ENCODE measurements at regions not wholly inside any gene's neighbourhood (a gene's known extent, or its start where the extent isn't known, plus 50 kb on each side); places are given as distances from the start of the nearest gene placed in this dataset.
A peak's percentile ranks its signal among the peaks of the same experiment; 100 is the strongest.
"Not testable (repeated sequence)": the region's sequence is repeated elsewhere in the genome, so short reads cannot be mapped to it uniquely, and the experiment has no call there.

DNA sequence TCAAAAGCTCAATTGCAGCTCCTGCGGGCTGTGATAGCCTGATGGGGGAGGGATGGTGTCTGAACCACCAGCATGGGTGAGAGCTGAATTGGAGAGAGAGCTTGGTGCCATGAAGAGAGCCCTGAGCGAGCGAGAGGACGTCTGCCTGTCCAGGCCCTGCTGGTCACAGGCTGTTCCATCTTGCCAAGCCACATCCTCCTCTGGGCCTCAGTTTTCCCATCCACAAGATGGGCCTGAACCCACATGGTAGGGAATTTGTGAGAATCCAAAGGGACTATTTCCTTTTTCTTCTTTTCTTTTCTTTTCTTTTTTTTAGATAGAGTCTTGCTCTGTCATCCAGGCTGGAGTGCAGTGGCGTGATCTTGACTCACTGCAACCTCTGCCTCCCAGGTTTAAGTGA is 276.4 kb downstream of the VRK1 start:
- DNase-seq: no peak

DNA sequence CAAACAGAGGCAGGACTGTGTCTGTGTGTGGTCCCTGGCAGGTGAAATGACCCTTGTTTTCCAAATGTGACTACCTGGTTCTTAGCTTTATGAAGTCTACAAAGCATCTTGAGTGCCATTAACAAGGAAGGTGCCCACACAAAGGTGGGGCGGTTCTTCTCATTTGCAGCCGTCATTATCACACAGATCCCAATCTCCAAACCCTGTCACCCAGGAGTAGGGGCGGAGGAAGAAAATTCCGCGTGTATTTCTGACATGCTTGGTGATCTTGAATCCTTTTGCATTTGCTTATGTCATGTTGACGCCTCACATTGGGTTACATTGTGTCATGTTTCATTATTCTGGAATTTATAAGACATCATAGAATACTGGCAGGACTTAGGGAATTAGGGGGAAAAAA is 277.3 kb downstream of the VRK1 start:
- DNase-seq: no peak

GRCh38 chr14:97074856-97075255 is 277.7 kb downstream of the VRK1 start:
- DNase-seq: no peak

GRCh38 chr14:97077253-97077653 is 280.1 kb downstream of the VRK1 start:
- peak in 1 of 2 donors; percentile 13 for DNase-seq

DNA sequence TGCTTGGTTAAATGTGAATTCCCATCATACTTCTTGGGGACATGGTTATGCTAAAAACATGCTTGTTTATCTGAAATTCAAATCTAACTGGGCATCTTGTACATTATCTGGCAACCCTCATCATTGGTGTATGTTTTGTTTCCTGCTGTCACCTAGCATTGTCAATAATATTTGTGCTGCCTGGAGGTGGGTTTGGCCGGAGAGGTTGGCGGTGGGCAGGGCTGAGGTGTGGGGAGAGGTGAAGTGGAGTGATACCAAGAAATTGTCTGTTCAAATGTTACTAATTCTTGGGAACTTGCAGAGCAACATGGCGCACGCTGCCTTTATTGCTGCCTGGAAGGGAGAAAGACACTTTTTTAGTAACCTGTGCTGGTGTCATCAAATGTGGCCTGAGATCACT is 280.5 kb downstream of the VRK1 start:
- no peak for DNase-seq

GRCh38 chr14:97080991-97081390 is 283.8 kb downstream of the VRK1 start:
- no peak for DNase-seq

DNA sequence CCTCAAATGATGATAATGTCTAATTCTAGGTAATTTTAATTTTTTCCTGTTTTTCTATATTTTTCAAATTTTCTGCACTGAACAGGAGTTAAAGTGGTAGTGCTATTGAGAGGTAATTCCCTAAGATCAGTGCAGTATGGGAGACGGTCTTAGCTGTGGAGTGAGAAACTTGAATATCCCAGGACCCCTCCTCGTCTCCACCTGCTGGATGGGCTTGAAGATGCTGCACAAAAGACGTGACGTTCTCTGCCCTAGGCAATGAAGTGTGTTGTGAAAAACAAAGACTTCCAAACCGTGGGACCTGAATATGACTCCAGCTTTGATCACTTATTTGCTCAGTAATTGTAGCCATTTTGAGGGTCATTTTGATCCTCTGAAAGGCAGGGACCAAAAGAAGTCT is 298.1 kb downstream of the VRK1 start:
- DNase-seq: no peak

GRCh38 chr14:97097296-97097695 is 300.1 kb downstream of the VRK1 start:
- DNase-seq: no peak

DNA sequence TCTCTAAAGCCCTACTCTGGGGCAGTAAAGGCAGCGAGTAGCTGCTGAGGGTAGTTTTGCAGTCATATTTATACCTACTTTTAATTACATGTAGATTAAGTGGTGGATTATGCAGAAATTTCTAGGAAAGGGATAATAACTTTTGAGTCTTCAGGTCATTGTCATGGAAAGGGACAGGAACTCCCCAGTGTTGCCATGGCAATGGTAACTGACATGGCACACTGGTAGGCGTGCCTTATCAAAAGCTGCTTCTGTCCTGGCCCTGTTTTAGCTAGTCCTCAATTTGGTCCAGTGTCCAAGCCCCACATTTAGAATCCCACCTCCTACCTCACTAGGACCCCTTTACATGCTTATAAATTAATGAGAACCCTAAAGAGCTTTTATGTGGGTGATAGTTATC is 303.1 kb downstream of the VRK1 start:
- DNase-seq: no peak

DNA sequence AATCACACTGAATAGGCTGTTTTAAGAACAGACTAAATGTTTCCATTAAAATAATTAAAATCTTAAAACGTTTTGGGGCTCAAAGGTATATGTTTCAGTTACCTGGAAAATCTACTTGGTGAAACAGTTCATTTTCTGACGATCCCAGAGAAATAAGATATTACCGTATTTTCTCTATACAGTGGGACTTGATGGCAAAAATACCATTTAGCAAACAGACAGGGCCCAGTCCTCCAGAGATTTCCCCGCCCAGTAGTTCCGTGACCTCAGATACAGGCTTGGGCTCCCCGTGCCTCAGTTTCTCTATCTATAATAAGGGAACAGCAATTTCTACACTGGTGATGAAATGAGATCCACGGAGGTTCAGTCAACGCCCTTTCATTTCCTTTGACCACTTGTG is 304.4 kb downstream of the VRK1 start:
- no peak for DNase-seq

- DNase-seq: no peak
Observed at GRCh38 chr14:97104029-97104428, 306.8 kb downstream of the VRK1 start.

DNA sequence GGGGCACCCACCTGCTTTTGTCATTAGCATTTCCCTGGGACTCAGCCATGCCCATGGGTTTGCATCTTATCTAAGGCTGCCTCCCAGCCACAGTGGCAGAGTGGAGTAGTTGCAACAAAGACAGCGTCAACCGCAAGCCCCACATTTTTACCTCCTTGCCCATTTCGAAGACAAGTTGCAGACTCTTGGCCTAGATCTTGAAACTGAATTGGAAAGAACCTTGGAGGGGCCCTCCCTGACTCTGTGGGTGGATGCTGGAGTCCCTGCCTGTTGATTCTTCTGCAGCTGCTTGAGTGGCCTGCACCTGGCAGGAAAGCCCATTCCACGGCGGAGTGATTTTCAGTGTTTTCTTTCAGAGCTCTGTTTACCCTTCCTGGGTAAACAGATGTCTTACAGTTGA is 309.0 kb downstream of the VRK1 start:
- peak in 1 of 2 donors; percentile 2 for DNase-seq

- no peak for DNase-seq
Observed at GRCh38 chr14:97106609-97107008, 309.4 kb downstream of the VRK1 start.

DNA sequence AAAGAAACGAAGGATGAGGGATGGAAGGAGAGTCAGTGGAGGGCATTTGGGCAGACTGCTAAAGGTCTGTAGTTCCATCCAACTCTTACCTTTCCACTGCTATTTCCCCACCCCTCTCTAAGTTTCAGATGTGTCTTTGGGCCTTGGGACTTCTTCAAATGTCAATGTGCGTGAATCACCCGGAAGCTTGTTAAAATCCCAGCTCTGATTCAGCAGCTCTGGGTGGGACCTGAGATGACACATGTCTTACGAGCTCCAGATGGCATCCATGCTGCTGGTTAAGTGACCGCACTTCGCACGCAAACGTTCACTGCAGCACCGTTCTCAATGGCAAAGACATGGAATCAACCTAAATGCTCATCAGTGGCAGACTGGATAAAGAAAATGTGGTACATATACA is 309.9 kb downstream of the VRK1 start:
- no peak for DNase-seq

GRCh38 chr14:97107760-97108159 is 310.6 kb downstream of the VRK1 start:
- DNase-seq: no peak

GRCh38 chr14:97109234-97109633 is 312.1 kb downstream of the VRK1 start:
- no peak for DNase-seq

- DNase-seq: no peak
Observed at GRCh38 chr14:97113339-97113738, 316.2 kb downstream of the VRK1 start.

DNA sequence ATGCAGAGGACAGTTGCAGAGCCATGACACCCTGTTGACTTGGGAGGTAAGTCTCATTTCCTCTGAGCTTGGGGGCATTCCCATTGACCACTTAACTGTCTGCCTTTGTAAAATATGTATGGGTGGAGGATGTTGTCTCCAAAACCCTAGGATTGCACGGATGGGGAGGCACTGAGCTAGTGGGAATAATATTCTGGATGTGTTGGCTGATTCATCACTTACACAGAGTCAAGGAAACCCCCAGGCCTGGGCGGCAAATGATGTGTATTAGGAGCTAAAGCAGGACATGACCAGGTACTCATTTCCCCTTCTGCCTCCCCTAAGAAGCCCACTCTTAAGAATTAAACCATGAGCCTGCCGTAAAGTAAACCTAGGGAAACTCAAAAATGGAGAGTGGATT is 319.4 kb downstream of the VRK1 start:
- no peak for DNase-seq

DNA sequence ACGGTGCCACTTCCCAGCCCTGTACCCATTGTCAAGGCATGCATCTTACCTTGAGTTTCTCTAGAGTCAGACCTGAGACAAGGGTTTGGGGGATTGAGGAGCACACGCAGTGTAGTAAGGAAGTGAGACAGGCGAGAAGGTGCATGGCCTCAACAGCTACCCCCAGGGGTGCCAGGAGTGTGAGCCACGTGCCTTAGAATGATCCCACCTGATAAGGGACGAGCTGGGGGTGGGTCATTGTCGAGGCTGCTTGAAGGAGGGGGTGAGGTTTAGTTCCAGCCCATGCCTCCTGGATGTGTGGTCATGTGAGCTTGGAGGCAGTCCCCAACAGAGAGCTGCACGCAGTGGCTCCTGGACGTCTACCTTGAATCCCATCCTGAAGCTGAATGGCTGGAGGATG is 320.5 kb downstream of the VRK1 start:
- DNase-seq: no peak

- DNase-seq: no peak
Observed at GRCh38 chr14:97120204-97120603, 323.0 kb downstream of the VRK1 start.

GRCh38 chr14:97120611-97121031 is 323.4 kb downstream of the VRK1 start:
- DNase-seq: no peak

- DNase-seq: no peak
Observed at GRCh38 chr14:97129639-97130038, 332.5 kb downstream of the VRK1 start.

GRCh38 chr14:97135847-97136246 is 338.7 kb downstream of the VRK1 start:
- DNase-seq: not testable (repeated sequence)

GRCh38 chr14:97137705-97138104 is 340.5 kb downstream of the VRK1 start:
- DNase-seq: no peak

- no peak for DNase-seq
Observed at GRCh38 chr14:97138801-97139200, 341.6 kb downstream of the VRK1 start.

All from right lung (tissue), 2 donors.